NCI-H128 (cell line): ENCODE measurements at regions not wholly inside any gene's neighbourhood (a gene's known extent, or its start where the extent isn't known, plus 50 kb on each side); places are given as distances from the start of the nearest gene placed in this dataset.
"Not testable (repeated sequence)": the region's sequence is repeated elsewhere in the genome, so short reads cannot be mapped to it uniquely, and the experiment has no call there.

ENCODE experiments used
- DNase-seq: peaks from one replicate; lab custom pipeline; 2025; ENCODE audit not compliant: unreplicated experiment; lab: John Stamatoyannopoulos, UW

DNA sequence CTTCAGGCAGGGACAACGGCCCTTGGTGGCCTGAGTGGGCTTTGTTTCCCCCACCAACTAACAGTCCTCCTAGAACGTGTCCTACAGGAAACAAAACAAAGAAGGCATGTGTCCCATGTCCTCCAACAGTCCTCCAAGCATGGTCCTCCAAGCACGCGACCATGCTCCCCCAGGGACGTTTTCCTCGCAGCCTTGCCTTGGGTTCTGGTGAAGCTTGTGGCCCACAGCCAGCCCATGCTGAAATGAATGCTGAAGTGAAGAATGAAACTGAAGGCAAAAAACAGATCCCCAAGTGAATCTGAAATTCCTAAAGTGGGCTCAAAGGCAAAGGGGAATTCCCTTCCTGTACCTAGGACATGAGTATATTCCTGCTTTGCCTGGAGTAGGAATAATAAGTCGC lies 176.6 kb downstream of the JCAD start:
- no peak for DNase-seq

DNA sequence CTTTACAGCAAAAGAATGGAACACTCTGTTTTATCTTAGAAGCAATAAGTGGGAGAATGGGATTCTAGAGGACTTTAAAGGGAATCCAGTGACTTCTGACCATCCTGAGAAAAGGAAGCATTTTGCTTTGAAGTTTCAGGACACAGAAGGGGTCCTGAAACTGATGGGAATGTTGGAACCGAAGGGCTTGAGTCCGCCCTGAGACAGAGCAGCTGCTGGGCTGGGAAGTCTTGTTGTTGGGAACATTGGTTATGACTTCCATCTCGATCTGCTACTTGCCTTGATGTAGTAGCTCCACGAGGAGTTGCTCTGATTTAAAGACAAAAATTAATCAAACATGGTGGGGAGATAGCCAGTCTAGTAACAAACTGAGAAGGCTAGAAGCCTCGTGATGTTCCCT lies 177.6 kb downstream of the JCAD start:
- no peak for DNase-seq

DNA sequence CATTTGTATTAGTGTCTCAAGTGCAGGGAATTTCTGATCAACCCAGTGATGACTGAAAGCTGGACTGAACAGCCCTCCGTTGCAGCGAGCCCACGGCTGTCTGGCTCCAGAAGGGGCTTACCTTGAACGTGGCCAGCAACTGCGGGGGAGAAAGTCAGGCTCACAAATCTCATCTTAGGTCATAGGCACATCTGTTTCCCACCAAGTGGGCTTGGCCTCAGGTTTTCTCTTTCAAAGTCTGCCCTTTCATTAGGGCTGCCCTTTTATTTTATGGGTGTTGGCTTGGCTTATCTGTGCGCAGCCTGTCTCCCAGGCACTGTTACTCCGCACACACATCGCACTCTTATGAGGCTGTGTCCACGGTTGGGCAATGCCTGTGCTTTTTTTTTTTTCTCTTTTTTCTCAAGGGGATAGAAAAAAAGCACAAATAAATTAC lies 178.0 kb downstream of the JCAD start:
- no peak for DNase-seq

DNA sequence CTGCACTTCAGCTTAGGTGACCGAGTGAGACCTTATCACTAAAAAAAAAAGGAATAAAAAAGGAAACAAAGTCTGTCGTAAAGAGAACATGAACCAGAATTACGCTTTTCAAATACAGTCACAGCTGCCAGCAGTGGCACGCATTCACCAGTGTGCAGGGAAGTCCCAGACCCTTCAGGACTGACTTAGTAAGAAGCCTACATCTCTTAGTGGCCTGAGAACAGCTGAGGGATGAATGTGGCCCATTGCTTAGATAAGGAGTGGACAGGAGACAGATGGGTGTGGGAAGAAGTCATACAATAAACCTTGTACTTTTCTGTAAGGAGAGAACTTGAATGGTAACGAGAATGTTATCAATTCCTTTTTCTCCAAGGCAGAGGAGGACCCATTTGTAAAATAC lies 178.5 kb downstream of the JCAD start:
- DNase-seq = no peak

DNA sequence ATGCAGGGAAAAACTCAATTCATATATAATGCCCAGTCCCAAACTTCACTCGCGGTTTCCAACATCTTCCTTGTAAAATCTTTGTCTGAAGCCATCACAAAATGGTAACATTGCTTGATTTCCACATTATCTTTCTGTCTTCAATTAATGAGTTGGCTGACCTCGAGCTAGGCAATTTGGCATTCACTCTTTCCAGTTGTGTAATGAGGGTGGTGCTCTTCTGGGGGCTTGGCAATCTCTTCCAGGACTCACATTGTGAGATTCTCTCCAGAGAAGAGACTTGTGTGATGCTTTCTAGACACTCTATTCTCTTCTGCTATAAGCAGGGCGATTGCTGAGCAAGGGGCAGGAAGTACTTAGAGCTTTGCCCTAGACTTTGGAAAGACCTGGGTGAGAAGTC lies 179.5 kb downstream of the JCAD start:
- no peak for DNase-seq

DNA sequence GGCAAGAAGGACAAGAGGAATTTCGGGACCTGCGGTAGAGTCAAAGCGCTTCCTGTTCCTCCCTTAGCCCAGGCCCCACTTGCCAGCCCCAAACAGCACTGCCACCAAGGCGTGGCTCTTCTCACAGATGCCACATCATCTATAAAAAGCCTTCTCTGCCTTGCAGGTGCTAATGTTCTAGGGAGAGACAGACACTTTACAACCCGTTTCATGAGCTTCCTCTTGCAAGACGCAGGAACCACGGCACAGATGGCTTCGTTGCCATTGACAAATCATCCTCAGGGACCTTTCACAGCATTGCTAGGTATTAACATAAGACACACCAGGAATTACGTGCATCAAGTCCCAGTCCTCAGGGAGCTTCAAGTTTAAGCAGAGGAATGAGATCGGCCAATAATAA lies 180.9 kb downstream of the JCAD start:
- DNase-seq = no peak

DNA sequence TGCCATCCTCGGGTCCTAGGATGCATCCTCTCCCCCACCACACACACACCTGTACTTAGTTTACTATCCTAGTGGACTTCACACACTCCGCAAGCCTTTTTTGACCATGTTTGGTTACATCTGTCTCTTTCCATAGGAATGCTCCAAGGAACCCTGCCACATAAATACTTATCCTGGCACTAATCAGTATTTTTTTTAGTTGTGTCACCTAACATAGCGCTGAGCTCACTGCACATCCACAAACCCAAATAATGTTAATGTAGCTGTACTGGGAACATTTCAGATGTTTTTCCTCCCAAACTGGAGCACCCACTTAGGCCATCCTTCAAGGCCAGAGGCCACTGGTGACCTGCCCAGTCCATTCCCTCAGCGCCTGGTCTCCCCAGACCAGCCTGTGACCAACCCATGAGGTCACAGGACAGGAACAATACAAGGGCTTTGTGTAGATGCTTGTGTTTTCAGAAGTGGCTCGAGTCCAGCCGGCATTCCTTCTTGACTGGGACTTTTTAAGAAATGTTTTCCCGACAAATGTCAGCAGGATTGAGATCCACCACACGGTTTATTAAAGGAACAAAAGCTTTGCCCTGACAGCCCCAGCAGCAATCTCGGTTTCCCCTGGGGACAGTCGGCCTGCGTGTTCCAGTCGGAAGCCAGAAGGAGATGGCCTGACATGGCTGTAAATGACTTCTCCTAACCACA lies 181.4 kb downstream of the JCAD start:
- no peak for DNase-seq

DNA sequence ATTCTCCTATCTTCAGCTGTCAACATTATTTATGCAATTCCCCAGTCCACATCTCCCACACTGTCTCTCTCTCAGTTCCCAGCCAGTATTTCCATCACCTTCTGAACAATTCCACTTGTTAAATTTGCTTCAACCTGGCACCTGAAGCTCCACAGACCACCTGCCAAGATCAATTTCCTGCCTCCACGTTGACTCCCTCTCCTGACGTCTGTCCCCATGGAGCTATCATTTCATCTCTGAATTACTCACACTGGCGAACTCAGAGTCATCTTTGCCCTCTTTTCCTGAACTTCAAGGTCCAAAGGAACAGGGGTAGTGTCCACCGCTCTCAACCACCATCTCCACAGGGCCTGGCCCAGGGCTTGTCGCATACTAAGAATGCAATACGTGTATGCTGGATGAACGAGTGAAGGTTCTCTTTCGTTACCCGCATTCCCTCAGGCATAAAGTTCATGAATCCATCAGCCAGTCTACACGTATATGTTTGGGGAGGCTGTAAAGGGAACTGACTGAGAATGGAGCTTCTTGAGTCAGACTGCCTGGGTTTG lies 183.3 kb downstream of the JCAD start:
- DNase-seq = no peak

DNA sequence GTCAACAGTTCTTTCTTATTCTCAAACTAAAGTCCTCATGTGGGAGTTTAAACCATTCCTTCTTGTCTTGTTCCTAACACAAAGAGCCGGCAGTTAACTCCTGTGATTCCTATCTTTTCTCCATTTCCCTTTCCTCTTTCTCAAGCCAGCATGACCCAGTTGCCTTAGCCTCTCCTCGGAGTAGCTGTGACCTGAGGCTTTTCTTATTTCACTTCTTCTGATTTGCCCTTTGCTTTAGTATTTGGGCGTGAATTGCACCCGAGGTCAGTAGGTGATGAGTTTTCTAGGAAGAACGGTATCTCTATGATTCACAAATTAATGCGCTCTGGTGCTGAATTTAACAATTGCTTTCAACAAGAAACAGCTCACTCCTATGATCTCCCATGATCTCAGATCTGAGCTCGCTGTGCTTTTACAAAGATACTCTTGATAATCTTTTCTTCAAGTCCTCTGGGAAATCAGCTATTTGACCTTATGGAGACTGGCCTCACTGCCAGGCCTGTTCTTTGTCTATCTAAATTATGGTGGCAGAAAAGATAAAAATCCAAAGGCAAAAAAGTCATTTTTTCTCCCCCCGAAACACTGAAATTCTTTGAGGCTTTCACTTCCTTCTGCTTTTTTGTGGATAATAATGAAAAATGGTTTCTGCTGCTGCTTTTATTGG lies 184.6 kb downstream of the JCAD start:
- no peak for DNase-seq

DNA sequence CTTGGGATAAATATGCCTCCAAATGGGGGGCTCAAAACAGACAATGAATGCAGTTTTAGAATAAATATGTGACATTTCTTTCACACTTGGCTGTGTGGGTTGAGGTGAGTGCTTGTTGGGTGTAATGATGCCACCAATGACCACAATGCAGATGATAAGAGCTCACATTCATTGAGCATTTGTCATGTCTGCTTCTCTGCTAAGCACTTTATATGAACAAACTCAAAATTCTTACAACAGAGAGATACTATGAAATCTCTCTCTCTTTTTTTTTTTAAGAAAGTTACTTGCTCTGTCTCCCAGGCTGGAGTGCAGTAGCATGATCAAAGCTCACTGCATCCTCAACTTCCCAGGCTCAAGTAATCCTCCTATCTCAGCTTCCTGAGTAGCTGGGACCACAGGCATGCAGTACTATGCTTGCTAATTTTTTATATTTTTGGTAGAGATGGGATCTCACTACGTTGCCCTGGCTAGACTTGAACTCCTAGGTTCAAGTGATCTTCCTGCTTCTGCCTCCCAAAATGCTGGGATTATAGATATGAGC lies 185.4 kb downstream of the JCAD start:
- DNase-seq = no peak

DNA sequence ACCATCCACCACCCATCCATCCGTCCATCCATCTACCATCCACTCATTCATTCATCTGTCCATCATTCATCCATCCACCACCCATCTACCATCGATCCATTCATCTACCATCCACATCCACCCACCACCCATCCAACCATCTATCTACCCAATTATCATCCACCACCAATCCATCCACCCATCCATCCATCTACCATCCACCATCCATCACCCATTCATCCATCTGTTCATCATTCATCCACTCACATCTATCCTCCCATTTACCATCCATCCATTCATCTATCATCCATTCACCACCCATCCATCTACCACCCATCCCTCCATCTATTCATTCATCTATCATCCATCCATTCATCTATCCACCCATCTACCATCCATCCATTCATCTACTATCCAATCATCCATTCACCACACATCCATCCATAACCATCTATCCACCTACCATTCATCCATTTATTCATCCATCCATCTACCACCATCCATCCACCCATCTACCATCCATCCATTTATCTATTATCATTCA lies 188.8 kb downstream of the JCAD start:
- no peak for DNase-seq

DNA sequence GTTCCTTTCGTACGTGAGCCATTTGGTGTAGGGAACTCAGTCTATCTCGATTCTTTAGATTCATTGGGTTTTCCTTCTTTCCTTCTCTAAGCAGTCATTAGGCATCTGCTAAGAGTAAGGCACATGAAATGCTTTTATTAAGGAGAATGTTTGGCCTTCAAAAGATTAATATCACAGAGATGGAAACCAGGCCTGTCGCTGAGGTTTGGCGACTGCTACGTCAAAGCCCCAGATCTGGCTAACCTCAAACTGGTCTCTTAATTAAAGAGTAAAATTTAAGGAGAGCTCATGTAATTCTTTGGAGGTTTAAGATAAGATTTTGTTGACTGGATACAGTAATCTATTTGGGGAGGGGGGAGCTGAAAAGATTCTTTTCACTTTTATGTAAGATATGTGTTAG lies 189.8 kb downstream of the JCAD start:
- no peak for DNase-seq

DNA sequence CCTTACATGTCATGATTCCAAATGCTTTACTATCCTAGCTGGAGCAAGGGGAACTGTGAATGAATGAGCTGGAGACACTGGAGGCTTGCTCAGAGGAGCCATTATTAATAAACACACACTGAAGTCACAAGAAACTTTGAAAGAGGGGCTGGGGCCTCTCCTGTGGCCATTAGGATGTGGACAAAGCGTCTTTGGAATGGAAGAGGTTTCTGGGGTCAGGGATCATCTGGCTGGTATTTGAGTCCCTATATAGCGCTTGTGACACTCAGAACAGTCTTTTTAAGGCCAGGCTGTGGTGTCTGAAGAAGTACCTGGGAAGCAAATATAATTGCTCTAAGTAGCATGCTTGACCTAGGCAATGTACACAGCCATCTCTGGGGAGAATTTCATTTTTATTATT lies 193.0 kb downstream of the JCAD start:
- DNase-seq = no peak

DNA sequence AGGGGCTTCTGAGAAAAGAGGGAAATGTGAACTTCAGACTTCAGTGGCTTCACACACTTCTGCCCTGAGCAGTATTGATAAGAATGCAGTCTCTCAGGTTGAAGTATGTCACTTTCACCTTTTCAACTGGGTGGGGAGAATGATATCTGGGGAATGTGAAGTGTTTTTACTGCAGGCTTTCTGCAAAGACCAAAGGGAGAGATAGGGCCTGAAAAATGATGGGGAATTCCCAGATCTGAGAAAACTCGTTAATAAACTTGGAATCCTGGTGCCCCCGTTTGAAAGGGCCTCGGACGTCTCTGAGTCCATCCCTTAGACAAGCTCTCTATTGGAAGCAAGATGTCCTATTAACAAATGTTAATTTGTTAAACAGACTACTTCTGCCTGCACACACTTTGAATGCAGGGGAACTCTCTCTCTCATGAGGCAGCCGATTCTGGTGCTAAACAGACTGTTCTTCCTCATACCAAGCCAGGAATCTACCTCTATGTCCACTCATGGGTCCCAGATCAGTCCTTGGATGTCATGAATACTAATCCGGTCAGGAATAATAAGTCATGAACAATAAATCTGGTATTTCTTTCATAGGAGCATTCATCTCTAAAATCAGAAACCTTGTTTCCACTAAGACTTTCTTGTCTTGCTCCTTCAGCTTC lies 193.6 kb downstream of the JCAD start:
- DNase-seq = no peak

DNA sequence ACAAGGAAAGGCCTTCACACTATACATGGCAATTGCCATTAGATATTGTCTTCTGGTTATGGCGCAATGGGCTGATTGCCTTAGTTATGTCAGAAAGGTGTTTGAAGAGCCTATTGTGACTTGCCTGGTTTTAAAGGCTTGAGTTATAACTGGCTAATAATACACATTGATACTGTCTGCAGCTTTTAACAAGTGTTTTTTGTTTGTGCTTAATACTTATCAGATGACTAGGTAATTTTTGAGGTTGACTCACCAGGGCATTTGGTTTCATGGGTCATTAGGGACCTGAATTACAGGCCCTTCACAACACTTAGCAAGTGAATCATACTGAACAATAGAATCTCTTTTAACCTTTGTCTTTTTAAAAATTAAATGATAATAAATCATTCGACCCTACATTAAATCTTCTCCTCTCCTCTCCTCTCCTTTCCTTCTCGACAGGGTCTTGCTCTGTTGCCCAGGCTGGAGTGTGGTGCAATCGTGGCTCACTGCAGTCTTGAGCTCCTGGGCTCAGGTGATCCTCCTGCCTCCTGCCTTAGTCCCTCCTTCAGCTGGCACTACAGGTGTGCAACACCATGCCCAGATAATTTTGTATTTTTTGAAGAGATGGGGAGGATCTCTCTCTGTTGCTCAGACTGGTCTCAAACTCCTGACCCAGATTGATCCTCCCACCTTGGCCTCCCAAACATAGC lies 196.3 kb downstream of the JCAD start:
- no peak for DNase-seq

DNA sequence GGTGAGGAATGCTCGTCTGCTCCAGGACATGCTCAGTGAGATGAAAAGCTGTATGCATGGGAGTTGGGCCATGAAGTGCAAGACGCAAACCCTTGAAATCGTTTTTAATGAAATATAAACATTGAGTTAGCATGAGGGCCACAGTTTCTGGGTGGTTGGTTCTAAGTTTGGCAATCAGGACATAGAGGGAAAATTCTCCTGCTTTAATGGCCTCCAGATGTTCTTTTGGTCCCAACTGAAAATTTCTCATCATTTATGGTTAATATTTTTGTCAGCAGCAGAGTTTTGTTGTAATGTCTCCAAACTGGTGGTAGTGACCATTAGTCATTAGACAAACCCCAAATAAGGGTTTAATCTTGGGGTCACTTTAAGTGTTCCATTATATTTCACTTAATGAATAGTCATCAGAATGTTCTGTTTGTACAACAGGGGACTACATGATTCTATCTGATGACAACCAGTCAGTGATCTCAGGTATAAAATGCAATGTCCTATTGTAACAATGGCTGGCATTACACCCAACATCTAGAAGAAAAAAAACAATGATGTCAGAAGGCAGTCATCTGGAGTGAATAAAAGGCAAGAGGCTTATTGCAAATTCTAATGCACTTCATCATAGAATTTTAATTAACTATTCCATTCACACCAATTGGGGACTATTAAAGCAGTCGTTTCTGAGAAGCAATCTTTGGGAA lies 197.4 kb downstream of the JCAD start:
- no peak for DNase-seq

DNA sequence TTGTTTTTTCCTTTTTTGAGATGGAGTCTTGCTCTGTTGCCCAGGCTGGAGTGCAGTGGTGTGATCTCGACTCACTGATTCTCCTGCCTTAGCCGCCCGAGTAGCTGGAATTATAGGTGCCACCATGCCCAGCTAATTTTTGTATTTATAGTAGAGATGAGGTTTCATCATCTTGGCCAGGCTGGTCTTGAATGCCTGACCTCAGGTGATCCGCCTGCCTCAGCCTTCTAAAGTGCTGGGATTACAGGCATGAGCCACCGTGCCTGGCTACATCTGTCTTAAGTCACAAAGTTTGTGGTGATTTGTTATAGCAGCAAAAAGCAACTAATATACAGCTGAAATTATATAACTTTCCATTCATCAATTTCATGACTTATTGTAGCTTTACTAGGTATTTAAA lies 198.2 kb downstream of the JCAD start:
- DNase-seq = not testable (repeated sequence)

DNA sequence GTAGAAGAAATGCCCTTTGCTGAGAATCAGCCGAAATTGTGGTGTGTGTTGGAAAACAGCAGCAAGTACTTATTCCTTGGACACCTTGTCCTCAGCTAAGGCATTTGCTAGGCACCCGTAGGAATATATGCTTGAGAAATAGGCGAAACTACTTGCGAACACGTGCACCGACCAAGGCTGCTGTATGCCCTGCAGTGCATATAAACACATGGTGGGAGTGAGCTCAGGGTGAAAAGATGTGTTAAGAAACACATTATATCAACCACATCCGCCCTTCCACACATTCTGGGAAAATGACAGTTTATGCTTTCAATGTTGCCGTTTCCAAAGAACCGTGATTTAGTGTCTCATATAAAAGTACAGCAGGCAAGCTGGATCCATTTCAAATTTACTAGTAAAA lies 199.2 kb downstream of the JCAD start:
- no peak for DNase-seq

DNA sequence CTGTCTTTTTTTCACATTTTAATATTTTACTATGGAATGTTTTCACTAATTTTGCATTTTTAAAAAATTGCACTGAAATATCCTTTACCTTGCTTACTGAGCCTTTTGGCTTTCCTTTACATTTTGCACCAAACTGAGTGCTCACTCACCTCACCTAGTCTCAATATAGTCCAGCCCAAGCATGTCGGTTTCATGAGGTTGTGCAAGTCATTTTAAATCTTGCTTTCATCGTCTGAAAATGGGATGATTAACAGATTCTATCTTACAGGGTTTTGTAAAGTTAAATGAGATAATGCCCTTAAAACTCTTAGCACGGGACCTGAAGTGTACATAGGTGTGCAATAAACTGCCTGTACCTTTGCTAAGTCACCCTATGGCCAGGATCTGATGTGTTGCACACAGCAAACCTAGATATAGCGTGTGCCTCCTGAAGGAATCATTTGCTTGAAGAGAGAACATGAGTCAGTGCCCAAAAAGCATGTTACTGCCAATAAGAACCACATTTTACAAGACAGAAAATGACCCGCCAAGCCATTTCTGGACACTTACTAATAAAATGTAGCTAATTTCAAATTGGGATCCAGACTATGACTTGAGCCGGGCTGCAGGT lies 199.8 kb downstream of the JCAD start:
- no peak for DNase-seq

DNA sequence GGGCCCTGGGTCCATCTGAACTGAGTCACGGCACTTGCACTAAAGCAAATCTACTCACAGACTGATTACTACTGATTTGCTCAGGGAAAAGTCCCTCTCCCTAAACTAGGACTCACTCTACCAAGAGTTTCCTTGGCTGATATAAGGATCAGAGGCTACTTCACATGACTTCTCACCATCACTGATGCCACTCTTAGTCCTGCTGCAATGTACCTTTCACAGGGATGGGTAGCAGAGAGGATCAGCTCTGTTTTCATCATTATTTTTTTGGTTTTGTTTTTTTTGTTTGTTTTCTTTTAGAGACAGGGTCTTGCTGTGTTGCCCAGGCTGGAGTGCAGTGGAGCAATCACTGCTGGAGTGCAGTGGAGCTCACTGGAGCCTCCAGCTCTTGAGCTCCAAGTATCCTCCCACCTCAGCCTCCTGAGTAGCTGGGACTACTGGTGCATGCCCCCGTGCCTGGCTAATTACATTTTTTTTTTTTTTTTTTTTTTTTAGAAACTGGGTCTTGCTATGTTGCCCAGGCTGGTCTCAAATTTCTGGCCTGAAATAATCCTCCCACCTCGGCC lies 200.6 kb downstream of the JCAD start:
- DNase-seq = no peak
